GM23338 (cell line): ENCODE measurements at regions not wholly inside any gene's neighbourhood (a gene's known extent, or its start where the extent isn't known, plus 50 kb on each side); places are given as distances from the start of the nearest gene placed in this dataset.

Experiments used
- ATAC-seq: fragments of 200-7000 bp; cut with Tn5 transposase; 3 replicates; pipeline ENCODE4 v1.9.1; 2020
- DNase-seq: peaks from one replicate; pipeline ENCODE4 v3.0.0-alpha.2; 2015; ENCODE audit warnings: low spot score
- H2AFZ ChIP-seq: fragments of 200-600 bp; sonication (generic); 2 replicates; pipeline ENCODE4 v1.8.0; 2016; ENCODE audit warnings: antibody characterized with exemption, mild to moderate bottlenecking, moderate library complexity
- H3F3A ChIP-seq: fragments of 200-600 bp; sonication (generic); replicated peaks from 2 replicates; pipeline ENCODE4 v1.8.0; 2017; ENCODE audit warnings: antibody characterized with exemption, mixed run types, low read depth
- H3K27ac ChIP-seq: fragments of 200-600 bp; sonication (generic); 2 replicates; pipeline ENCODE4 v1.6.1; 2016; ENCODE audit warnings: low read depth
- H3K27me3 ChIP-seq: fragments of 200-600 bp; sonication (generic); 2 replicates; pipeline ENCODE4 v1.8.0; 2016; ENCODE audit warnings: mild to moderate bottlenecking, mixed run types, moderate library complexity; ENCODE audit not compliant: insufficient read depth
- H3K36me3 ChIP-seq: fragments of 200-600 bp; sonication (generic); 2 replicates; pipeline ENCODE4 v1.8.0; 2016; ENCODE audit warnings: mild to moderate bottlenecking; ENCODE audit not compliant: insufficient read depth
- H3K4me1 ChIP-seq: fragments of 200-600 bp; sonication (generic); 2 replicates; pipeline ENCODE4 v1.8.0; 2016; ENCODE audit warnings: mild to moderate bottlenecking, moderate library complexity; ENCODE audit not compliant: insufficient read depth
- H3K4me2 ChIP-seq: fragments of 200-600 bp; sonication (generic); 2 replicates; pipeline ENCODE4 v1.7.1; 2017; ENCODE audit warnings: mixed run types
- H3K4me3 ChIP-seq: fragments of 200-600 bp; sonication (generic); 2 replicates; pipeline ENCODE4 v1.6.1; 2016; ENCODE audit warnings: mixed run types
- H3K79me2 ChIP-seq: fragments of 200-600 bp; sonication (generic); replicated peaks from 2 replicates; pipeline ENCODE4 v1.8.0; 2017; ENCODE audit warnings: mild to moderate bottlenecking; ENCODE audit not compliant: insufficient read depth
- H3K9me2 ChIP-seq: fragments of 200-600 bp; sonication (generic); 2 replicates; pipeline ENCODE4 v1.8.0; 2017; ENCODE audit not compliant: insufficient read depth
- H4K20me1 ChIP-seq: fragments of 200-600 bp; sonication (generic); replicated peaks from 2 replicates; pipeline ENCODE4 v1.8.0; 2017; ENCODE audit warnings: mild to moderate bottlenecking; ENCODE audit not compliant: insufficient read depth
- H3K27ac Mint-ChIP-seq: 2 replicates; pipeline ENCODE4 v1.8.0; 2020; ENCODE audit warnings: inconsistent platforms, mild to moderate bottlenecking, moderate library complexity, mixed read lengths
- H3K27me3 Mint-ChIP-seq: 3 replicates; pipeline ENCODE4 v1.8.0; 2022; ENCODE audit warnings: low read depth, mild to moderate bottlenecking, moderate library complexity, mixed read lengths, inconsistent platforms; ENCODE audit not compliant: insufficient read depth, poor library complexity
- H3K36me3 Mint-ChIP-seq: 3 replicates; pipeline ENCODE4 v1.8.0; 2021; ENCODE audit warnings: low read depth, mild to moderate bottlenecking, inconsistent platforms, moderate library complexity, mixed read lengths
- H3K4me1 Mint-ChIP-seq: 3 replicates; pipeline ENCODE4 v1.8.0; 2020; ENCODE audit warnings: mild to moderate bottlenecking, inconsistent platforms, mixed read lengths
- H3K4me3 Mint-ChIP-seq: 3 replicates; pipeline ENCODE4 v1.8.0; 2021; ENCODE audit warnings: moderate library complexity, mild to moderate bottlenecking, inconsistent platforms, mixed read lengths
- H3K9me3 Mint-ChIP-seq: 3 replicates; pipeline ENCODE4 v1.8.0; 2020; ENCODE audit warnings: moderate library complexity, mild to moderate bottlenecking, inconsistent platforms, mixed read lengths
- CREB1 ChIP-seq: fragments of 250-450 bp; sonication (Bioruptor Pico); IDR thresholded peaks from 2 replicates; pipeline ENCODE4 v1.5.0; 2020; ENCODE audit warnings: low read depth, mild to moderate bottlenecking, moderate library complexity
- EZH2 ChIP-seq: fragments of 200-600 bp; sonication (generic); IDR thresholded peaks from one replicate; pipeline ENCODE4 v1.8.0; 2017; ENCODE audit warnings: antibody characterized with exemption, mild to moderate bottlenecking, low read depth; ENCODE audit not compliant: unreplicated experiment
- EZH2phosphoT487 ChIP-seq: fragments of 200-600 bp; sonication (generic); IDR thresholded peaks from one replicate; pipeline ENCODE4 v1.8.1; 2018; ENCODE audit warnings: antibody characterized with exemption; ENCODE audit not compliant: unreplicated experiment
- JUNB ChIP-seq: IDR thresholded peaks from one replicate; pipeline ENCODE4 v1.6.1; 2016; ENCODE audit warnings: antibody characterized with exemption; ENCODE audit not compliant: unreplicated experiment
- NANOG ChIP-seq: IDR thresholded peaks from 2 replicates; pipeline ENCODE4 v1.6.1; 2016; ENCODE audit warnings: antibody characterized with exemption, borderline replicate concordance
- POLR2AphosphoS5 ChIP-seq: IDR thresholded peaks from 2 replicates; pipeline ENCODE4 v1.6.1; 2016; ENCODE audit warnings: antibody characterized with exemption, low read depth
- STAT1 ChIP-seq: IDR thresholded peaks from one replicate; pipeline ENCODE4 v1.6.1; 2016; ENCODE audit warnings: antibody characterized with exemption; ENCODE audit not compliant: unreplicated experiment
- ZNF114 ChIP-seq: fragments of 250-450 bp; sonication (Bioruptor Pico); IDR thresholded peaks from 2 replicates; pipeline ENCODE4 v1.5.0; 2020; ENCODE audit warnings: mild to moderate bottlenecking, moderate library complexity
- ZNF331 ChIP-seq: fragments of 250-450 bp; sonication (Bioruptor Pico); IDR thresholded peaks from 2 replicates; pipeline ENCODE4 v1.5.0; 2020; ENCODE audit warnings: low read depth, mild to moderate bottlenecking, moderate library complexity
- ZNF462 ChIP-seq: fragments of 250-450 bp; sonication (Bioruptor Pico); IDR thresholded peaks from 2 replicates; pipeline ENCODE4 v1.5.0; 2020; ENCODE audit warnings: mild to moderate bottlenecking, moderate library complexity
- TF ChIP-seq, protein P1 (sequence below): IDR thresholded peaks from one replicate; pipeline ENCODE4 v1.6.1; 2018; ENCODE audit warnings: antibody characterized with exemption; ENCODE audit not compliant: unreplicated experiment
- TF ChIP-seq, protein P2 (sequence below): IDR thresholded peaks from 2 replicates; pipeline ENCODE4 v1.6.1; 2016; ENCODE audit warnings: antibody characterized with exemption
- TF ChIP-seq, protein P3 (sequence below), 2 experiments: fragments of 200-600 bp in 1 of 2; sonication (generic) in 1 of 2; conservative IDR thresholded peaks; 2 replicates each; pipeline versions ENCODE4 v1.5.1 to v1.6.1; 2016 to 2017; ENCODE audit warnings: antibody characterized with exemption in 2 of 2, low read depth in 2 of 2, mild to moderate bottlenecking in 2 of 2, moderate library complexity in 1 of 2

- H3K4me3 Mint-ChIP-seq = no peak overlapping the region
- no peaks in the 10 kb centered on the region for H3K9me3 Mint-ChIP-seq
- H3K27ac Mint-ChIP-seq = no peak overlapping the region
- no peak overlapping the region for H3K27ac ChIP-seq
- no peak for DNase-seq
- no peaks in the 10 kb centered on the region for H3K36me3 ChIP-seq
- H2AFZ ChIP-seq = no peak overlapping the region
- H3K79me2 ChIP-seq = no peaks in the 10 kb centered on the region
- H3K27me3 Mint-ChIP-seq = no peaks in the 10 kb centered on the region
- no peaks in the 10 kb centered on the region for H4K20me1 ChIP-seq
- H3K36me3 Mint-ChIP-seq = no peaks in the 10 kb centered on the region
- no peaks in the 10 kb centered on the region for H3K4me1 Mint-ChIP-seq
- H3K4me2 ChIP-seq = no peak overlapping the region
- TF ChIP-seq ZNF114 (no peak), ZNF462 (CRISPR knock-in tag) (no peak), STAT1 (no peak), CREB1 (CRISPR knock-in tag) (no peak), NANOG (no peak), POLR2AphosphoS5 (no peak), EZH2 (no peak), EZH2phosphoT487 (no peak), ZNF331 (no peak), JUNB (no peak)
- TF ChIP-seq, protein P1, sequence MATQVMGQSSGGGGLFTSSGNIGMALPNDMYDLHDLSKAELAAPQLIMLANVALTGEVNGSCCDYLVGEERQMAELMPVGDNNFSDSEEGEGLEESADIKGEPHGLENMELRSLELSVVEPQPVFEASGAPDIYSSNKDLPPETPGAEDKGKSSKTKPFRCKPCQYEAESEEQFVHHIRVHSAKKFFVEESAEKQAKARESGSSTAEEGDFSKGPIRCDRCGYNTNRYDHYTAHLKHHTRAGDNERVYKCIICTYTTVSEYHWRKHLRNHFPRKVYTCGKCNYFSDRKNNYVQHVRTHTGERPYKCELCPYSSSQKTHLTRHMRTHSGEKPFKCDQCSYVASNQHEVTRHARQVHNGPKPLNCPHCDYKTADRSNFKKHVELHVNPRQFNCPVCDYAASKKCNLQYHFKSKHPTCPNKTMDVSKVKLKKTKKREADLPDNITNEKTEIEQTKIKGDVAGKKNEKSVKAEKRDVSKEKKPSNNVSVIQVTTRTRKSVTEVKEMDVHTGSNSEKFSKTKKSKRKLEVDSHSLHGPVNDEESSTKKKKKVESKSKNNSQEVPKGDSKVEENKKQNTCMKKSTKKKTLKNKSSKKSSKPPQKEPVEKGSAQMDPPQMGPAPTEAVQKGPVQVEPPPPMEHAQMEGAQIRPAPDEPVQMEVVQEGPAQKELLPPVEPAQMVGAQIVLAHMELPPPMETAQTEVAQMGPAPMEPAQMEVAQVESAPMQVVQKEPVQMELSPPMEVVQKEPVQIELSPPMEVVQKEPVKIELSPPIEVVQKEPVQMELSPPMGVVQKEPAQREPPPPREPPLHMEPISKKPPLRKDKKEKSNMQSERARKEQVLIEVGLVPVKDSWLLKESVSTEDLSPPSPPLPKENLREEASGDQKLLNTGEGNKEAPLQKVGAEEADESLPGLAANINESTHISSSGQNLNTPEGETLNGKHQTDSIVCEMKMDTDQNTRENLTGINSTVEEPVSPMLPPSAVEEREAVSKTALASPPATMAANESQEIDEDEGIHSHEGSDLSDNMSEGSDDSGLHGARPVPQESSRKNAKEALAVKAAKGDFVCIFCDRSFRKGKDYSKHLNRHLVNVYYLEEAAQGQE = no peak
- TF ChIP-seq, protein P2, sequence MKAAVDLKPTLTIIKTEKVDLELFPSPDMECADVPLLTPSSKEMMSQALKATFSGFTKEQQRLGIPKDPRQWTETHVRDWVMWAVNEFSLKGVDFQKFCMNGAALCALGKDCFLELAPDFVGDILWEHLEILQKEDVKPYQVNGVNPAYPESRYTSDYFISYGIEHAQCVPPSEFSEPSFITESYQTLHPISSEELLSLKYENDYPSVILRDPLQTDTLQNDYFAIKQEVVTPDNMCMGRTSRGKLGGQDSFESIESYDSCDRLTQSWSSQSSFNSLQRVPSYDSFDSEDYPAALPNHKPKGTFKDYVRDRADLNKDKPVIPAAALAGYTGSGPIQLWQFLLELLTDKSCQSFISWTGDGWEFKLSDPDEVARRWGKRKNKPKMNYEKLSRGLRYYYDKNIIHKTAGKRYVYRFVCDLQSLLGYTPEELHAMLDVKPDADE = no peak
- TF ChIP-seq, protein P3, sequence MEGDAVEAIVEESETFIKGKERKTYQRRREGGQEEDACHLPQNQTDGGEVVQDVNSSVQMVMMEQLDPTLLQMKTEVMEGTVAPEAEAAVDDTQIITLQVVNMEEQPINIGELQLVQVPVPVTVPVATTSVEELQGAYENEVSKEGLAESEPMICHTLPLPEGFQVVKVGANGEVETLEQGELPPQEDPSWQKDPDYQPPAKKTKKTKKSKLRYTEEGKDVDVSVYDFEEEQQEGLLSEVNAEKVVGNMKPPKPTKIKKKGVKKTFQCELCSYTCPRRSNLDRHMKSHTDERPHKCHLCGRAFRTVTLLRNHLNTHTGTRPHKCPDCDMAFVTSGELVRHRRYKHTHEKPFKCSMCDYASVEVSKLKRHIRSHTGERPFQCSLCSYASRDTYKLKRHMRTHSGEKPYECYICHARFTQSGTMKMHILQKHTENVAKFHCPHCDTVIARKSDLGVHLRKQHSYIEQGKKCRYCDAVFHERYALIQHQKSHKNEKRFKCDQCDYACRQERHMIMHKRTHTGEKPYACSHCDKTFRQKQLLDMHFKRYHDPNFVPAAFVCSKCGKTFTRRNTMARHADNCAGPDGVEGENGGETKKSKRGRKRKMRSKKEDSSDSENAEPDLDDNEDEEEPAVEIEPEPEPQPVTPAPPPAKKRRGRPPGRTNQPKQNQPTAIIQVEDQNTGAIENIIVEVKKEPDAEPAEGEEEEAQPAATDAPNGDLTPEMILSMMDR (conservative IDR thresholded peaks at IDR 0.05; ENCODE audit: low read depth in 2 of 2) = no peak
- H3K9me2 ChIP-seq = no peaks in the 10 kb centered on the region
- H3K4me1 ChIP-seq = no peaks in the 10 kb centered on the region
- no peaks in the 10 kb centered on the region for H3K27me3 ChIP-seq
- ATAC-seq = no peak
- H3F3A ChIP-seq = no peaks in the 10 kb centered on the region
- H3K4me3 ChIP-seq = no peak overlapping the region
Measured at GRCh38 chr5:89233462-89233861, 350.5 kb upstream of the MEF2C start.
